DOHH2 (cell line): ENCODE measurements at regions not wholly inside any gene's neighbourhood (a gene's known extent, or its start where the extent isn't known, plus 50 kb on each side); places are given as distances from the start of the nearest gene placed in this dataset.

Experiments
- CTCF ChIP-seq: fragments of 200-600 bp; sonication (generic); IDR thresholded peaks from one replicate; pipeline ENCODE4 v1.5.1; 2014; ENCODE audit warnings: antibody characterized with exemption, mild to moderate bottlenecking, low read depth, low read length; ENCODE audit not compliant: poor library complexity, severe bottlenecking
- EZH2phosphoT487 ChIP-seq: fragments of 200-600 bp; sonication (generic); IDR thresholded peaks from 2 replicates; pipeline ENCODE4 v1.6.1; 2017; ENCODE audit warnings: borderline replicate concordance, mild to moderate bottlenecking, antibody characterized with exemption, low read length, moderate library complexity, mixed read lengths

- TF ChIP-seq CTCF (no peak), EZH2phosphoT487 (no peak)
Observed at GRCh38 chr3:150341891-150342290, 66.2 kb upstream of the TSC22D2 start.
